CD4-positive, alpha-beta T cell treated with Interferon gamma for 1 hour (primary cell): ENCODE measurements at regions not wholly inside any gene's neighbourhood (a gene's known extent, or its start where the extent isn't known, plus 50 kb on each side); places are given as distances from the start of the nearest gene placed in this dataset.

ENCODE experiments used
- DNase-seq: peaks from one replicate; pipeline ENCODE4 v3.0.0-alpha.2; 2020

DNA sequence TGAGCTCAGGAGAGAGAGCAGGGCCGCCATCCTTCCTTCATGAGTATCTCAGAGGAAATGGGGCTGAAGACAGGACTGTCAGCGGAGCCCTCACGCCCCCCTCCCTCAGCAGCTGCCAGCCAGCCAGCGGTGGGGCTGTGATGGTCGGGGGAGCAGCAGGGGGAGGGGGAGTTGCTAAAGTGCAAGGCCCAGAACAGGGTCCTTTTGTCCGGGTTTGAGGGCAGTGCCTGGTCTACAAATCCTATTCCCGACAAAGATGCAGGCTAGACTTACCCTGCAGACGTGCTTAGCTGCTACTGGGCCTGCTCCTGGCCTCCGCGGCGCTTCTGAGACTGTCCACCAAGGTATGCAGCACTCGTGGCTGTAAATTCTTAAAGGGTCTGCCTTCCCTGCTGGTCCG is 593.4 kb upstream of the CDH4 start:
- DNase-seq = no peak

DNA sequence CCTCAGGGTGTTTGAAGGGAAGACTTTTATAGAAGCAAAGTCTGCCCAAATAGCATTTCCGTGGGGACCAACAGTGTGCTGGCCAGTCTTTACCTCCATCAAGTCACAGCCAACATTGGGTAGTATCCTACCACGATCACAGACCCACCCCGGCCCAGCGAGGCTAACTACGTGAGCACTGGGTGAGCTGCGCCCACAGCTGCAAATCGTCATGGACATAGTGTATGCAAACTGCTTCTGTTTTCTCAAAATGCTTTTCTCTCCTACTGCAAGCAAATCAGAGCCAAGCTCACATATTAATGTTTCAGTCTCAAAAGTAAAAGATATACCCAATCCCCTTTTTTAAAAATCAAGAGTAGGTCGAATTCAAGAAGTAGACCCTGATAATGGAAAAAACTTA is 592.8 kb upstream of the CDH4 start:
- DNase-seq = no peak

DNA sequence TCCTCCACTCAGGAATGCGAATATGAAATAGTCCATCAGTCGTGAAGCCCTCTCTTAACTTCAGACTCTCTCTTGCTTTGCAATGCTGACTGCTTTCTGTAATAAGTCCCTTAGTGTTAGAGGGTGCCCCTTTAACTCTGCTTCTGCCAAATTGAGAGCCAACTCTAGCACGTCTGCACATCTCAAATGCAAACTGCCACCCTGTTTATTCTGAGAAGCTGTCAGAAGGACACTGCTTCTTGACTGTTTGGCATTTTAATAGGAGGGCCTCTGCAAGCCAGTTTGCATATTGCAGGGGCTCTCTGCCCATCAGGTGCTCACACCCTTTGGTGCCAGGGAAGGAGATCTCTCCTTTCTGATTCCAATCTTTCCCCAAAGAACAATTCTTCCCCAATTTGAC is 589.8 kb upstream of the CDH4 start:
- DNase-seq = no peak

DNA sequence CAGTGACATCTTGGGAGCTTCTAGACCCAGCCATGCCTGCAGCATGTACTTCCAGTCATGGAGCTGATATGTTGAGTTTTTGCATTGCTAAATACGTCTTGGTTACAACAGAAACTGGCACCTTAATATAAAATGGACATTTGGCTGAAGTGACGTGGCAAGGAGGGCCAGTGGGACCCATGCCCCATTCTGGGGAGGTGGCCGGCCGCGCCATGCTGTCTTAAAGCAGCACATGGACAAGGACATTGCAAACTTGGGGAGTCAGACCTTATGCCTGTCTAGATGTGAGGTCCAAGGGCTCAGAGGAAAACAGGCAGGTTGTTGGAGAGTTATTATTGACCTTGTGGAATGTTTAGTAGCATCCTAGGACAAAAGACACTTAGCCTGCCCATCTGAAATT is 588.0 kb upstream of the CDH4 start:
- DNase-seq = no peak

DNA sequence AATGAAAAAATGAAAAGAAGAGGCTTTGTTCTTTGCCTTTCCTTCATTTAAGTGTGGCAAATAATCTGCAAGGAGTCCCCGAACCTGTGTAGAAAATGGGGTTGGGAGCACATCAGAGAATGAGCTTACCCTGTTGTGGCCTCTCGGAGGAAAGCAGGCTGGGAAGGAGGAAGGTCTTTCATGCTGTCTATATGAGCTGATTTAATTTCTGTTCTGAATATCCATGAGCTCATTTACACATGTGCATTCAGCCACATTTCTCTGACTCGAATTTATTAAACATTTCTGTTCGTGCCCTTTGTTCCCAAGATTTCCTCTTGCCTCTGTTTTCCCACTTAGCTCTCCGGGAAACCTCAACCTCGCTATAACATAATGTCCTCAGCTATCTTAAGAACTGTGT is 584.4 kb upstream of the CDH4 start:
- DNase-seq = no peak

DNA sequence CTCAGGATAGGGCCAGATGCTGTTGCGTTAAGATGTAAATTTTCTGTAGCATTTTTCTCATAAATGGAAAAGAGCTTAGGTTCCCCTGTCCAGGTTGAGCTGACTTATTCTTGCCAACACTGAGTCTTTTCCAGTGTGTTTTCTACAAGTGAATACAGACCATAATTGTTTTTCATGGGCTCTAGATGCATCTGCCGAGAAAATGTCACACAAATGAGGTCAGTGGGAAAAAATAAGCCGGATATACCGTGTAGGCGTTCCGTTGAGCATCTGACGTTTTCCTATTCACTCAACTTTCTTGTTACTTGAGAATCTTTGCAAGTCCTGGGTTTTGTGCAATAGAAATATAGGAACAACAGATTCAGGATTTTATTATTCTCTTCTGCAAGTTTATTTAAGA is 582.9 kb upstream of the CDH4 start:
- DNase-seq = no peak

DNA sequence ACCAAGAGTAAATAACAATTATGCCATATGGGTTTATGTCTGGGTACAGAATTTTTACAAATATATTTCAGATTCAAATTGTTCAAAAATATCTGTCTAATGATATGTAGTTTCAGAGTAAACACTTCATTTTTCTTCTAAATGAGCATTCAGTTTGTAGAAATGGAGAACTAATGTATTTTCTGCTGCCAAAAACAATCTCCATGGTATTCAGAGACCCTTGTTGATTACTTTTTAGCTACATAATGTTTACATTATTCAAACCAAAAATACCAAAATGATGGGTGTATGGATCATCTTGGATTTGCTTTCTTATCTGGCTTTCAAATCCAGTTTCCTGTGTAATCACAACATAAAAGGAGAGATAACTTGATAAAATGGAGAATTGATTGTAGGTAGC is 576.0 kb upstream of the CDH4 start:
- no peak for DNase-seq

DNA sequence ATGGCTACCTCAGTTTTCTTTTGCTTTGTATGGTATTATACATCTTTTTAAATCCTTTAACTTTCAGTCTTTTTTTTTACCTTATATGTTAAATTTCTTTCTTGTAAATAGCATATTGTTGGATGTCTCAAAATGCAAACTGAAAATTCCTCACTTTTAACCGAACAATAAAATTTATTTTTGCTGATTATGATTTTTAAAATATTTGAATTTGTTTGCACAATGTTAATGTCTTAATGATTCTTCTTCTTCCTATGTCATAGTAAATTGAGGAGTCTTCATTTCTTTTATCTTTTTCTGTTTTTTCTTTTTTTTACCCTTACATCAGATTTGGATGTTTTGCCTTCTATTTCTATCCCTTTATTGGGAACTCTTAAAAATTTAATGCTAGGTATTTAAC is 574.2 kb upstream of the CDH4 start:
- no peak for DNase-seq

DNA sequence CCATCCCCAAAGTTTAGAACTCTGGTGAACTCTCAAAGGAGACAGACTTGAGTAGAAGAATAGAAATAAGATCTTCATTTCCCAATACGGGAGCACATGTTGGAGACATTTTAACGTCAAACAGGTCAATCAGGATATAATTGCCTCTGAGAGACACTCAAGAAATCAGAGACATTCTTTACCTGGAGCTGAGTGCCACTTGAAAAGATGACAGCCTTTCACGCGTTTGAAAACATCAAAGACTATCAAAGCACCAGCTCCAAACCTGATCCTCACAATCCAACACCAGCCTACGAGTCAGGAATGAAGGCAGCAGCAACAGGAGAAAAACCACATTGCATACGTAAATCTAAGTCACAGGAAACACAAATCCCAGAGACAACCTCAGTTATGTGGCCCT is 571.5 kb upstream of the CDH4 start:
- DNase-seq = no peak

DNA sequence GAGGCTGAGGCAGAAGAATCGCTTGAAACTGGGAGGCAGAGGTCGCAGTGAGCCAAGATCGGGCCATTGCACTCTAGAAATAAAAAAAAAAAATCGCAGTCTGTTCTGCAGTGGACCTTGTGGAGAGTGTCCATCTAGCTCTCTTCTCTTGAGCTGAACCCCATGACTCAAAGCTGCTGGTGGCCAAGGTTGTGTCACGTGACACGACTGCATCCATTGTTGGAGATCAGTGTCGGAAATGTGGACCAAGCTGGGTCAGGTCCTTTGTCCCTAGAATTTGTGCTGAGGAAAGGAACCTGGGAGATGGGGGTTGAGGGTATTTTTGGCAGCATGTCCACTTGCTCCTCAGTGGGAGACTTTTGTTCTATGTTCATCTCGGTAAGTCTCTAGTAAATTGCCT is 564.8 kb upstream of the CDH4 start:
- no peak for DNase-seq

DNA sequence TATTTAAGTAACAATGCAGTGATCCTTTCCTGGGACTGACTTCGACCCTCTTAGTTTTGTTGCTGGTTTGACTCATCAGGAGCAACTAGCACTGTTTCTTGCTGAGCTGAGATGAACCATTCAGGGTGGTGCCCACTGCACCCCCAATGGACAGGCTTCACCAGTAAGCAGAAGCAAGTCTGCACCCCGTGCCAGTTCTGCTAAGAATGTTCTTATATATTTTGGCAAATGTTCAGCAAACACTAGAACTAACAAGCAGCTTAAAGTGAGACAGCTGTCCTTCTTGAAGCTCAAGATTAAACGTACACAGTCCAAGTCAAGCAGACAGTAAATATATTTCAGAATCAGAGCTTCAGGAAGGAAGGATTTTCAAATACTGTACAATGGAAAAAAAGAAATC is 561.3 kb upstream of the CDH4 start:
- DNase-seq = no peak

DNA sequence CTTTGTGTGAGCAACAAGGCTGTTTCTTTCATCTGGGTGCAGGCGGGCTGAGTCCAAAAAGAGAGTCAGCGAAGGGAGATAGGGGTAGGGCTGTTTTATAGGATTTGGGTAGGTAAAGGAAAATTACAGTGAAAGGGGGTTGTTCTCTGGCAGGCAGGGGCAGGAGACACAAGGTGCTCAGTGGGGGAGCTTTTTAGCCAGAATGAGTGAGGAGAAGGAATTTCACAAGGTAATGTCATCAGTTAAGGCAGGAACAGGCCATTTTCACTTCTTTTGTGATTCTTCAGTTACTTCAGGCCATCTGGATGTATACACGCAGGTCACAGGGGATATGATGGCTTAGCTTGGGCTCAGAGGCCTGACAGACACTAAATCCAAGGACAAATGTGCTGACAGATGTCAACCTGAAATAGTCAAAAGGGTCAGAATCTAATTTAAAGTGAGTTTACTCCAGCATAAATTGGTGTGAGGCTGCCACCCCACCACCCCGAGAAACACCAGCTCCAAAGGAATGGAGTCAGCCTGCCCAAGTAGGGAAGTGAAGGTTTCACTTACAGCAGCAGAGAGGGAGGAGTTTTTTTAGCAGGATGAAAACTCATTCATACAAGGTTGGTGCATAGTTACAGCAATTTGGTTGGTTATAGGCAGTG is 560.0 kb upstream of the CDH4 start:
- DNase-seq = no peak

DNA sequence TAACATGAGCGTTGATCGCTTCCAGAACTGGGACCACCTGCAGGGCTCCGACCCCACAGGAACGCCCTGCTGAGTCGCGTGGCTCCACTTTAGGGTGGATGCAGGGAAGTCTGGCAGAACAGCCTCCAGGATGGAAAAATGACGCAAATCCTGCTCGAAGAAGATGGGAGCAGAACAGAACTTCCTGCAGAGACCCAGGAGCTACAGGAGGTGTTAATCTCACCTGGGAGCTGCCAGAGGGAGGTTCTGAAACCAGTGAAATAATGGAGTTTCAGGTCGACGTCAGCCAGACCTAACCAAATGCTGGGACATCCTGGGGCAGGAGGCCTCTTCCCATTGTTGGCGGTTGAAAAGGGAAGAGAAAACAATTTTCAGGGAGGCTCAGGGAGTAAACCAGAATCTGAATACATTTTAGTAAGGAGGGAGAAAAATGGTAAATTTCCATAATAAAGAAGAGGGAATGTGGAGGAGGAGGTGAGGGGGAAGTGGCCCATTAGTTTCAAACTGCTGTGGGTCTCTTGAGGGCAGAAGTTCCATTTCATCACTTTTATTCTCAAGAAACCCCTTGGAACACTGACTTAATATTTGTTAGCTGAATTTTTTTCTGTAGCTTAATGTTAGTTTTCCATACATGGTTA is 558.4 kb upstream of the CDH4 start:
- no peak for DNase-seq

DNA sequence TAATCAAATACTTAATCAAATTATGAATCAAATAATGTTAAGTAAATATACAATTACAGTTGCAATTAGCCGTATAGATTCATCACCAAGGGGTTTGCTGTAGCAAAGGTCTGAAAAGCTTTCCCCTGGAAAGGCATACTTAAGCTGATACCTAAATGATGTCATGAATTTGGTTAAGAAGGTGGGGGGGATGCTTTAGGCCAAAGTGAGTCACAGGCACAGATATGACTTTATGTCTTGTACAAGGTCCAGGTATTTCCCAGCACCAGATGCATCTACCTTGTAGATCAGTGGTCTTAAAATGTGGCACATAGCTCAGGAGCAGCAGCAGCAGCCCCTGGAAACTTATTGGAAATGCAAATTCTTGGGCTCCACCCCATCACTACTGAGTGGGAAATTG is 557.3 kb upstream of the CDH4 start:
- no peak for DNase-seq

DNA sequence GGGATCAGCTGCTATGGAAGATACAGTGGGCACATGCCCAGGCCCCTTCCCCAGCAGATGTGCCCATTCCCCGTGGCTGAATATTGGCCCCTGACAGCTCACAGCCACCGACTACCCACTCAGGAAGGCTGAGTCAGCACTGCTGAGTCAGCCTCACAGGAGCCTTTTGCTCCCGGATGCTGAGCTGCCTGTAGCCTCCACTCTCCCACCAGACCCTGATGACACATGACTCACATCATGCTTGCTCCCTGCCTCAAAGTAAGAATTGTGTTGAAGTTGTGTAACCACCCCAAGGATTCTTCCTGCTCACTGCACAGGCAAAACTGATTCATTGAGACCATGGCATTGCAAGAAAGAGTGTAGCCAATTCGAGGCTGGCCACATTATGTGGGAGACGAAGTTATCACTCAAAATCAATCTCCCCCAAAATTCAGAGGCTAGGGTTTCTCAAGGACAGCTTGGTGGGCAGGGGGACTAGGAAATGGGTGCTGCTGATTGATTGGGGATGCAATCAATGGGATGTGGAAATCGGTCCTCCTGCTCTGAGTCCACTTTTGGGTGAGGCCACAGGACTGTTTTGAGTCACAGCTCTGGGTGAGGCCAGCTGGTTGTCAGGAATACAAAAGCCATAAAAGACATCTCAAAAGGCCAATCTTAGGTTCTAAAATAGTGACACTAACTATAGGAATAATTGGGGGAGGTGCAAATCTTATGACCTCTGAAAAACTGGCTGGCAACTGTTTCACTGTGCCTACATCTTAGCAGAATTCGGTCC is 556.6 kb upstream of the CDH4 start:
- no peak for DNase-seq

DNA sequence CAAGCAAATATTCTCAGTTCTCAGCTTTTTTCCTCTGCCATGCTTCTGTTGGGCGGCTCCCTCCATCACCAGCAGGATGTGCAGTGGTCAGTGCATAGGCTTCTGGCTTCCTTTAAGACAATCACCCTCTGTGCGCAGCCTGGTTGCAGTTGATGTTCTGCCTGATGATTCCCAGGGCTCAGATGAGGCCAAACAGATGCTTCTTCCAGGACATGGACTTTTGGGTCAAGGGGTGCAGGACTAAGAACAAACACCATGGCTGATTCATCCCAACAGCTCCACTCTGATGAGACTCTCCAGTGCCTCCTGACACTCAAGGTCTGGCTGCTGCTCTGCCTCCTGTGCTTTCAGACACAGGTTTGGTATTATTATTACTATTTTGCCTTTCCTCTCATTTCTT is 554.8 kb upstream of the CDH4 start:
- no peak for DNase-seq

DNA sequence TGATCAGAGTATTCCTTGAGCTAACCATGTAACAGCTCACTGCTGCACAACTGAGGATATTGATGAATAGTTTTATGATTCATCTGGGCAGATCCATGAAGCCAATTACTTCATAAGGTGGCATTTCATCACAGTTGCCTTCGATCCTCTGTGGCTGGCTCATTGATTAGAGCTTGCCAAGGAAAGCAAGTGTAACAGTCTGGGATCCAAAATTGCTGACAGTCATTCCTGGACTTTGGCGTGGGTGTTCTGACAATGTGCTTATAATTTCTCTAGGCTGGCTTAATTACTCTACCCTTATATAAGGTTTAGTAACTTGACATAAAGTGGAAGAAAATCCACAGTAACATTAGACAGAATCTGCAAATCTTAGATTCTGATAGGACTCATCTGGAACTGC is 551.3 kb upstream of the CDH4 start:
- DNase-seq = no peak

DNA sequence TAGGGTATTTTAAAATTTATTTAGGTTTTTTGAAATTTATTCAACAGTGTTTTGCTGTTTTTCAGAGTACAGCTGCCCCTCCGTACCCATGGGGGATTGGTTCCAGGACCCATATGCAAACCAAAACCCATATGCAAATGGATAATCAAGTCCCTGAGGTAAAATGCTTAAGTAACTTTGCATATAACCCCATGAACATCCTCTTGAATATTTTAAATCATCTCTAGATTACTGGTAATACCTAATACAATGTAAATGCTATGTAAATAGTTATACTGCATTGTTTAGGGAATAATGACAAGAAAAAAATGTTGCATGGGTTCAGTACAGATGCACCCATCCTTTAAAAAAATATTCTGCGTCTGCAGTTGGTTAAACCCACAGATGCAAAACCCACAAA is 547.9 kb upstream of the CDH4 start:
- no peak for DNase-seq

DNA sequence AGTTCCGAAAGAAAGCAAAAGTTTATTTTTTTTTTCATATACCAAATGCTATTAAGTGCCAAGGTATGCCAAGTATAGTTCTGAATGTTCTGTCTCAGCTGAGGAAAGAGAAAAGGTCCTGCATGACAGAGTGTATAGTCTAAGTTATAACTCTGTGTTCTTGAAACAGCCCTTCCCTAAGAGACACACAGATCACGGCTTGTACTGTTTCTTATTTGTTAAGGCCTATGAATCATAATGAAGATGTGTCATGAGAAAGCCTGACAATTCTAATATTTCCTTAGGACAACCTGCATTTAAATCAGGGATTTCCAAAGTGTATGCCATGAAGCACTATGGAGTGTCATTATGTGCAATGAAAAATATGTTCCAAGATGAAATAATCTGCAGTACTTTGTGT is 538.7 kb upstream of the CDH4 start:
- no peak for DNase-seq

DNA sequence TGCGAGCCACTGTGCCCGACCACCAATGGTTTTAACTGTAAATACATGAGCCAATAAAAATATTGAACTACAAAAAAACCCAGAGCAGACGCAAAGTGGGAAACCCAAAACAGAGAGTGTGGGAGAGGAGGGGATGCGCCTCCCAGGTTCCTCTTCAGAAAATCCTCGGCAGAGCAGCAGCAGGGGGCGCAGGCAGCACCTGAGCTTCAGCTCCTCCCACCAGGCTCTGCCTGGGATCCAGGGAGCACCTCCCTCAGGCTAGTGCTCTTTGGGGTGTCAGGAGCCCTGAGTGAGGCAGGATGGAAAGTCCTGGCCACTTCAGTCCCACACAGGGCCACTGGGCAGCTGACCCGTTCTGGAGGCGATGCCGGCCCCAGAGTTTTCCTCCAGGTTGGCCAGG is 536.9 kb upstream of the CDH4 start:
- DNase-seq = no peak

DNA sequence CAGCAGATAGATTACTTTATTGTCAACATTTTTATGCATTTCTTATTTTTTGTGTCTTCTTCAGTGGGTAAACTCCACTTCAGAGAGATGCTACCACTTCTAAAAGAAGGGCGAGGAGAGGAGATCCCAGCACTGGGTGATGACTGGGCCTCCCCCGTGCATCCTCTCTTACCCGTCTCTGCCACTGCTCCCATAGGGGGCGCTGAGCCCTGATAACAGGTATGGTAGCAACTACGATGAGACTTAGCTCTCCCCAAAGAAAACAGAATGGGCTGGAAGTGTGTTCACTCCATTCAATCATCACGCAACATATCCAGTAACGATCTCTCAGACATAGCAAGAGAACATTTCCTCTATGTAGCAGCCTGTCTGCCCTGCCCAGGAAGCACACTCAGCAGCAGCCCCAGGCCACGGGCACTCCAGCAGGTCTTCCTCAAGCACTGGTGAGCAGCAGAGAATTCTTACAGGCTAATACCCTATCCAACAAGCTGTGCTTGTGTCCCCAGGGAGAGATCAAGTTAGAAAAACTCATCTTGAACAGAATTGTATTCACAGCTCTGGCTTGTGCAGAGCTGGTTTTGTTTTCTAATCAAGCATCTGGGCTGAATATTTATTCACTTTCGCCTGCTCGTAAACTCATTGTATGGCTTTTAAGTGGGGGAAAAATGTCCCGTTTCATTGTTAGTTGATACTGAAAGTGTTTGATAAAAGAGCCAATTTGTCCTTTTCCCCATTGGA is 533.1 kb upstream of the CDH4 start:
- no peak for DNase-seq

DNA sequence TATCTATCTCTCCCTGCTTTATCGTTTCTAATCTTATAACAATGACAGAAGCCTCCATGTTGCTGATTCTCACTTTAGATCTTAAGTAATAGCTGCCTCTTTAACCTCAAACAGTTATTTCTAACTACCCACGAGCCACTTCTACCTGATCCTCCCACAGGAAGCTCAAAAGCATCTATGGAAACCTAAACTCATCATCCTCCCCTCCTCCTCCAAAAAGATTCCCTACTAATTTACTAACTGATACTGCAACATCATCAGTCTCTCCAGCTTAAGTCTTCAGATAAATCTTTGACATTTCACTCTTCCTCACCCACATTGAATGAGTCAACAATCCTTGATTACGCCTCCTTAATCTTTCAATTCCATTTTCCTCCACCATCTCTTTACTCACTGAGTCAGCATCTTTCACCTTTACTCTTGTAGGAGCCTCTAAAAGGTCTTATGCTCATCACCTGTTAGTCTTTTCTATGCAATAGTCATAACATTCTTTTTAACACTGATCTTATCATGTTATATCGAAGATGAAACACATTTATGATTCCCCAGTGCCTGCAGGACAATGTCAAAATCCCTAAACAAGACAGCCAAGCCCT is 526.7 kb upstream of the CDH4 start:
- no peak for DNase-seq

DNA sequence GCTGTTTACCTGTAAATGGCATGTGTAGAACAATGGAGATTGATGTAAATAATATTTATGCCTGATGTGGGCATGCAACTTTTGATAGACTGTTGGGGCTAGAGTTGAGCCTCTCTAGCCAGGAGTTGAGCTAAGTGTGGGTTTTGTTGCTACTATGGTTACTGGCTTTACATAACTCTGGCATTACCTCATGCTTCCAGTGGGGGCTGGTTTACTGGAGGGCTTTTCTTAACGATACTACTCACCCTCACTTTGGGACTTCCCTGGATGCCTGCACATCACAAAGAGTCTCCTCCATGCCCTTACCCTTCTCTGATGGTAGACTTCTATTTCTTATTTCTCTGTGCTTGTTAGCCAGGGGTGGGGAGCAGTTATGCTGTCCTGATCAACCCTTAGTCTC is 524.6 kb upstream of the CDH4 start:
- no peak for DNase-seq

DNA sequence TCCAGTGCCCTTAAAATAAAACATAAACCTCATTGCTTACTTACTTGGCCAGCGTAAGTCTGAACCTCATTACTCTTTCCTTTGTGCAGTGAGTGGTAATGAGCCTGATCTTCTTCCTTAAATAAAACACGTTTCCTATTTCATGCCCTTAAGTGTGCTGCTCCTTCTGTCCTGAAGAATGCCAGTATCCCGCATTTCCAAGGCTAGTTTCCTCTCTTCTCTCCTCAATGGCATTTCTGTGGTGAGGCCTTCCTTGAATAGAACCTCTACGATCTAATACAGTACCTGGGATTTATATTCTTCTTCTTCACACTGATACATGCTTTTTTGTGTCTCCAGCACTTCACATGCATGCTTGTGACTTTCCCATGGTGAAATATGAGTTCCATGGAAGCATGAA is 523.4 kb upstream of the CDH4 start:
- DNase-seq = no peak
